ENCODE measurements at regions not wholly inside any gene's neighbourhood (a gene's known extent, or its start where the extent isn't known, plus 50 kb on each side); places are given as distances from the start of the nearest gene placed in this dataset.

GRCh38 chr5:165149431-165149830 lies 1644.0 kb downstream of the MAT2B start:
- no TSS peak for BruUV-seq (replicated peaks)

GRCh38 chr5:165152058-165152457 lies 1646.6 kb downstream of the MAT2B start:
- no peak for DNase-seq (ENCODE audit: low spot score)
- CTCF ChIA-PET (ENCODE audit: unreplicated experiment): no interaction called here
- POLR2A ChIA-PET: interaction anchor here (0.7 kb wide), 1 partner anchor 198 kb away, joined by 3 read pairs; no protein-coding TSS in a partner anchor
- H3K4me3 ChIP-seq (ENCODE audit: low read depth, low read length, poor library complexity, severe bottlenecking): no peak overlapping the region
- H3K9me3 ChIP-seq (ENCODE audit: low read length): no peaks in the 10 kb centered on the region
- no peak overlapping the region for H2AFZ ChIP-seq (ENCODE audit: low read length)
- no TSS peak for BruUV-seq (replicated peaks)
- no peak overlapping the region for H3K4me2 ChIP-seq (ENCODE audit: low read length)
- no peaks in the 10 kb centered on the region for H3K36me3 ChIP-seq (ENCODE audit: insufficient read depth, low read length)
- no peaks in the 10 kb centered on the region for H3K4me1 ChIP-seq (ENCODE audit: insufficient read depth, low read length, poor library complexity, severe bottlenecking)
- intact Hi-C loops (cut with micrococcal nuclease; ENCODE audit: unreplicated experiment): no loop called here
- no peak for TF ChIP-seq CTCF (conservative IDR thresholded peaks at IDR 0.05; ENCODE audit: low read length)
- TF ChIP-seq EZH2phosphoT487 (IDR thresholded peaks at IDR 0.05; ENCODE audit: borderline replicate concordance, low read depth, low read length): no peak
- no peaks in the 10 kb centered on the region for H3K9me2 ChIP-seq (ENCODE audit: insufficient read depth, low read length)
- no peaks in the 10 kb centered on the region for H4K20me1 ChIP-seq (ENCODE audit: insufficient read depth, low read length)
- H3K79me2 ChIP-seq (ENCODE audit: insufficient read depth, low read depth, low read length): no peaks in the 10 kb centered on the region
- H3K27ac ChIP-seq (ENCODE audit: low read depth, low read length, poor library complexity, severe bottlenecking): no peak overlapping the region

More at GRCh38 chr5:165149431-165149830, 1644.0 kb downstream of the MAT2B start:
- ChIA-PET CTCF (ENCODE audit: unreplicated experiment) (no interaction called here), POLR2A (interaction anchor here (0.6 to 0.8 kb wide), 3 partner anchors 9 to 690 kb away, joined by 3 read pairs; no protein-coding TSS in a partner anchor)
- no peaks in the 10 kb centered on the region for H3K9me2 ChIP-seq (ENCODE audit: insufficient read depth, low read length)
- intact Hi-C loops (cut with micrococcal nuclease; ENCODE audit: unreplicated experiment): no loop called here
- H3K4me1 ChIP-seq (ENCODE audit: insufficient read depth, low read length, poor library complexity, severe bottlenecking): no peaks in the 10 kb centered on the region
- H3K4me3 ChIP-seq (ENCODE audit: low read depth, low read length, poor library complexity, severe bottlenecking): no peak overlapping the region
- H3K9me3 ChIP-seq (ENCODE audit: low read length): no peaks in the 10 kb centered on the region
- DNase-seq (ENCODE audit: low spot score): no peak
- no peak overlapping the region for H2AFZ ChIP-seq (ENCODE audit: low read length)
- H4K20me1 ChIP-seq (ENCODE audit: insufficient read depth, low read length): no peaks in the 10 kb centered on the region
- no peak overlapping the region for H3K4me2 ChIP-seq (ENCODE audit: low read length)
- H3K36me3 ChIP-seq (ENCODE audit: insufficient read depth, low read length): no peaks in the 10 kb centered on the region
- TF ChIP-seq EZH2phosphoT487 (IDR thresholded peaks at IDR 0.05; ENCODE audit: borderline replicate concordance, low read depth, low read length): no peak
- no peak for TF ChIP-seq CTCF (conservative IDR thresholded peaks at IDR 0.05; ENCODE audit: low read length)
- no peaks in the 10 kb centered on the region for H3K79me2 ChIP-seq (ENCODE audit: insufficient read depth, low read depth, low read length)
- H3K27ac ChIP-seq (ENCODE audit: low read depth, low read length, poor library complexity, severe bottlenecking): no peak overlapping the region

GRCh38 chr5:165157219-165157618 lies 1651.8 kb downstream of the MAT2B start:
- Histone ChIP-seq H3K4me2 (ENCODE audit: low read length) (no peak overlapping the region), H3K9me3 (ENCODE audit: low read length) (no peaks in the 10 kb centered on the region), H2AFZ (ENCODE audit: low read length) (no peak overlapping the region), H4K20me1 (ENCODE audit: insufficient read depth, low read length) (no peaks in the 10 kb centered on the region), H3K4me1 (ENCODE audit: insufficient read depth, low read length, poor library complexity, severe bottlenecking) (no peaks in the 10 kb centered on the region), H3K79me2 (ENCODE audit: insufficient read depth, low read depth, low read length) (no peaks in the 10 kb centered on the region), H3K27ac (ENCODE audit: low read depth, low read length, poor library complexity, severe bottlenecking) (no peak overlapping the region), H3K4me3 (ENCODE audit: low read depth, low read length, poor library complexity, severe bottlenecking) (no peak overlapping the region), H3K36me3 (ENCODE audit: insufficient read depth, low read length) (no peaks in the 10 kb centered on the region), H3K9me2 (ENCODE audit: insufficient read depth, low read length) (no peaks in the 10 kb centered on the region)
- no peak for DNase-seq (ENCODE audit: low spot score)
- BruUV-seq (replicated peaks): no TSS peak
- TF ChIP-seq EZH2phosphoT487 (IDR thresholded peaks at IDR 0.05; ENCODE audit: borderline replicate concordance, low read depth, low read length): no peak
- no peak for TF ChIP-seq CTCF (conservative IDR thresholded peaks at IDR 0.05; ENCODE audit: low read length)
- CTCF ChIA-PET (ENCODE audit: unreplicated experiment): no interaction called here
- intact Hi-C loops (cut with micrococcal nuclease; ENCODE audit: unreplicated experiment): no loop called here
- POLR2A ChIA-PET: no interaction called here
